Esophagus muscularis mucosa (tissue), 4 donors: ENCODE measurements at regions not wholly inside any gene's neighbourhood (a gene's known extent, or its start where the extent isn't known, plus 50 kb on each side); places are given as distances from the start of the nearest gene placed in this dataset.

Experiments
- DNase-seq: peaks from one replicate; pipeline ENCODE4 v3.0.0-alpha.2; 2017; ENCODE audit errors: extremely low spot score
- H3K27ac ChIP-seq, 4 donors: fragments of 200-600 bp; sonication (generic); replicated peaks in 1 of 4; 1 replicate in 3 of 4; 2 replicates in 1 of 4; pipeline ENCODE4 v1.5.1; 2016 to 2019; ENCODE audit warnings: mild to moderate bottlenecking in 1 of 4
- H3K27me3 ChIP-seq, 4 donors: fragments of 200-600 bp; sonication (generic); one replicate each; pipeline versions ENCODE4 v1.5.1 to v1.6.0; 2016 to 2019
- H3K36me3 ChIP-seq, 4 donors: fragments of 200-600 bp; sonication (generic); one replicate each; pipeline ENCODE4 v1.5.1; 2016 to 2019
- H3K4me1 ChIP-seq, 4 donors: fragments of 200-600 bp; sonication (generic); one replicate each; pipeline ENCODE4 v1.5.1; 2016 to 2019
- H3K4me3 ChIP-seq, 4 donors: fragments of 200-600 bp; sonication (generic); 1 replicate in 2 of 4; 2 replicates in 2 of 4; pipeline ENCODE4 v1.5.1; 2016 to 2019; ENCODE audit warnings: mild to moderate bottlenecking in 4 of 4, moderate library complexity in 1 of 4
- H3K9me3 ChIP-seq, 4 donors: fragments of 200-600 bp; sonication (generic); 1 replicate in 3 of 4; 2 replicates in 1 of 4; pipeline ENCODE4 v1.5.1; 2016 to 2019
- CTCF ChIP-seq, 3 experiments: fragments of 200-600 bp in 2 of 3; fragments of 450-650 bp in 1 of 3; sonication (generic) in 2 of 3; IDR thresholded peaks; one replicate each; pipeline ENCODE4 v1.5.1; 2017 to 2019; ENCODE audit warnings: antibody characterized with exemption in 3 of 3, mild to moderate bottlenecking in 2 of 3, moderate library complexity in 1 of 3
- EP300 ChIP-seq: sonication (generic); formaldehyde crosslinking; IDR thresholded peaks from one replicate; pipeline ENCODE4 v1.6.1; 2017; ENCODE audit warnings: antibody characterized with exemption
- POLR2A ChIP-seq: fragments of 450-650 bp; IDR thresholded peaks from one replicate; pipeline ENCODE4 v1.6.1; 2017; ENCODE audit warnings: antibody characterized with exemption, moderate library complexity, mild to moderate bottlenecking, low read depth
- POLR2AphosphoS5 ChIP-seq, 2 donors: sonication (generic); formaldehyde crosslinking; IDR thresholded peaks; one replicate each; pipeline ENCODE4 v1.6.1; 2017; ENCODE audit warnings: antibody characterized with exemption in 2 of 2
- WGBS: methylation state at CpG from one replicate; pipeline ENCODE4 v1.1.5; 2018; 5-methylcytosine and 5-hydroxymethylcytosine counted together
- intact Hi-C: fragments of 100-400 bp; cut with DNase I; formaldehyde crosslinking; loops from one replicate; pipeline ENCODE4 v1.15.1; 2023

DNA sequence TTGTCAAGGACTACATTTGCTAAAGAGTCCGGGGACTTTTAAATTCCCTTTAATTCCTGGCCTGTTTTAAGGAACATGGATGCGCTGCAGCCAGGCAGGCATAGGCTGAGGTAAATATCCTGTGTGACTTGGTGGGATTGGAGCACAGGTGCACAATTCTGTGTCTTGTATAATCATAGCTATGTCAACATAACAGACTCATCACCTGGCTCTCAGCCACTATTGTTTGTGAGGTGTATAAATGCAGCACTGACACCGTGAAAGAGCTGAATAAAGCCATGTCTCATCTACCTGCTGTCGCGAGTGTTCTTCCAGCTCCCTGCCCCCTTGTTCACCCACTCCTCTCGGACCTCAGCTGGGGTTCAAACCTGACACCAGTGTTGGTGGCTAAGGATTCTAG, 109.7 kb downstream of the MFSD1 start:
- intact Hi-C loops: no loop called here
- no peak for DNase-seq
- H3K27ac ChIP-seq: no peak overlapping the region
- H3K4me3 ChIP-seq: no peak overlapping the region
- 83% methylated on average over 6 of the region's 6 CpGs for WGBS
- no peaks in the 10 kb centered on the region for H3K9me3 ChIP-seq
- H3K4me1 ChIP-seq: no peaks in the 10 kb centered on the region
- no peak for TF ChIP-seq CTCF (IDR thresholded peaks at IDR 0.05)
- TF ChIP-seq POLR2A: no peak
- TF ChIP-seq POLR2AphosphoS5 (IDR thresholded peaks at IDR 0.05): no peak
- TF ChIP-seq EP300: no peak
- no peaks in the 10 kb centered on the region for H3K36me3 ChIP-seq
- no peaks in the 10 kb centered on the region for H3K27me3 ChIP-seq

- H3K36me3 ChIP-seq: no peaks in the 10 kb centered on the region
- no peak overlapping the region for H3K27ac ChIP-seq
- H3K9me3 ChIP-seq: no peaks in the 10 kb centered on the region
- 73% methylated on average over 3 of the region's 3 CpGs for WGBS
- DNase-seq: peak; percentile 55
- TF ChIP-seq POLR2A: no peak
- TF ChIP-seq CTCF (IDR thresholded peaks at IDR 0.05): no peak
- no peak for TF ChIP-seq POLR2AphosphoS5 (IDR thresholded peaks at IDR 0.05)
- no peak for TF ChIP-seq EP300
- H3K27me3 ChIP-seq: no peaks in the 10 kb centered on the region
- H3K4me1 ChIP-seq: no peaks in the 10 kb centered on the region
- no peak overlapping the region for H3K4me3 ChIP-seq
- intact Hi-C loops: no loop called here
These were observed 110.3 kb downstream of the MFSD1 start for GRCh38 chr3:158912188-158912587.

DNA sequence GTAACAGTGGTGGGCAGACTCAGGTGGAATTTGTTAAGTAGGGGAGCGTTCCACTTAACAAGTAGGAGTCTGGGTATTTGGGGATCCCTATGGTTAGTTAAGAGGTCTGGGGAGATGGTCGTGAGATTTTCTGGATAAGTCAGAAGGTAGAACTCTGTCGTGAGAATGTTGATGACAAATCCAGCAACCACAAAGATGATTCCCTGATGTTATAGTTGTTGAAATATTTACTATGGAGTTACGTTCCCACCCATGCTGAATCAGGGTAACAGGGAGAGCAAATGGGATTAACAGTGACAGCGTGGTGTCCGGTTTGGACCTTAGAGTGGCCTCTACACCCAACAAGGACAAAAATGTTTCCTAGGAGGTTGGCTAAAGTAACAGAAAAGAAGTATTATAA, 110.8 kb downstream of the MFSD1 start:
- TF ChIP-seq POLR2AphosphoS5 (IDR thresholded peaks at IDR 0.05) (no peak), CTCF (IDR thresholded peaks at IDR 0.05) (no peak), EP300 (no peak), POLR2A (no peak)
- DNase-seq: no peak
- WGBS: 93% methylated on average over 6 of the region's 6 CpGs
- no peak overlapping the region for H3K4me3 ChIP-seq
- no peaks in the 10 kb centered on the region for H3K4me1 ChIP-seq
- no peaks in the 10 kb centered on the region for H3K27me3 ChIP-seq
- no peaks in the 10 kb centered on the region for H3K9me3 ChIP-seq
- no peak overlapping the region for H3K27ac ChIP-seq
- H3K36me3 ChIP-seq: no peaks in the 10 kb centered on the region
- intact Hi-C loops: no loop called here

- no peak overlapping the region for H3K27ac ChIP-seq
- 96% methylated on average over 4 of the region's 4 CpGs for WGBS
- no peaks in the 10 kb centered on the region for H3K36me3 ChIP-seq
- no peaks in the 10 kb centered on the region for H3K9me3 ChIP-seq
- intact Hi-C loops: loop anchor here (5.0 kb wide), 1 partner anchor 341 kb away; no protein-coding TSS in a partner anchor
- peak; percentile 90 for DNase-seq
- H3K4me1 ChIP-seq: no peaks in the 10 kb centered on the region
- no peak overlapping the region for H3K4me3 ChIP-seq
- TF ChIP-seq CTCF (IDR thresholded peaks at IDR 0.05) (no peak), POLR2A (no peak), POLR2AphosphoS5 (IDR thresholded peaks at IDR 0.05) (no peak), EP300 (no peak)
- no peaks in the 10 kb centered on the region for H3K27me3 ChIP-seq
These were observed 114.3 kb downstream of the MFSD1 start for GRCh38 chr3:158916111-158916510.

DNA sequence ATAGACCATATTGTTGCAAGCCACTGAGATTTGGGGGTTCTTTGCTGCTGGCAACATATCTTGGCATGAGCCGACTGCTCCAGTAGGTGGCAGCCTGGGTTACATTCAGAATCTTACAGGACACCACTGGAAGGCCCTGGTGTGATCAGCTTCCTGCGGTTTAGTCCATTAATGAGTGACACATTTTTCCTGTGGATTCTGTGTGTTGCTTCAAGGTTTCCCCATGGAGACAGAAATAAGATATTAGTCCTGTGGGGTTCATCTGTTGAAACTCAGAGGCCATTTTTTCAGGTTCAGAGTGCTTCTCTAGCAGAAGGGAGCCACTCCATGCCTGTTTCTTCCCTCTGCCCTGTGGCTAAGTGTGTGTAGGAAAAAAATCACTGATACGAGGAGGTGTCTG, 116.2 kb downstream of the MFSD1 start:
- Histone ChIP-seq H3K4me1 (no peaks in the 10 kb centered on the region), H3K9me3 (no peaks in the 10 kb centered on the region), H3K36me3 (no peaks in the 10 kb centered on the region), H3K4me3 (no peak overlapping the region), H3K27me3 (no peaks in the 10 kb centered on the region), H3K27ac (no peak overlapping the region)
- intact Hi-C loops: loop anchor here (5.0 kb wide), 1 partner anchor 339 kb away; no protein-coding TSS in a partner anchor
- WGBS: 43% methylated on average over 3 of the region's 3 CpGs
- peak; percentile 55 for DNase-seq
- no peak for TF ChIP-seq POLR2AphosphoS5 (IDR thresholded peaks at IDR 0.05)
- TF ChIP-seq CTCF (IDR thresholded peaks at IDR 0.05): peak in 2 of 3 experiments; percentile 24 to 38
